ENCODE measurements at regions not wholly inside any gene's neighbourhood (a gene's known extent, or its start where the extent isn't known, plus 50 kb on each side); places are given as distances from the start of the nearest gene placed in this dataset.

DNA sequence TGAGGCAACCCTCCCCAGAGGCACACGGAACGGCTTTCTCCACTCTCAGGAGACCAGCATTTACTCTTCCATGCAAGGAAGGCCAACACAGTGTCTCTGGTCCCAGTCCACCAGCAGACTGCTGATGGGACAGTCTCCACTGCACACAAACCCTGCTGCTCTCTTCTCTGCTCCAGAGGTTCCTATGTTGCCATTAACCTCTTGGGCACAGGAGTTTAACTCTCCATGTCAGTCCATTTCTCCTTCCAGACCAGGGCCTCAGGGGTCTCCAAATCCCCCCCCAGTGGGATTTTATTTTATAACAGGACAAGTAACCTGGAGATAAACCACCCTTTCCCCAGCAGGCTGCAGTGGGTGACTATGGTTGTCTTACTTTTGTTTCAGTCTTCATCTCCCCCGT lies 452.5 kb downstream of the GADD45G start:
- TF ChIP-seq POLR2A (IDR thresholded peaks at IDR 0.05), result no peak
- TF ChIP-seq, protein P1, sequence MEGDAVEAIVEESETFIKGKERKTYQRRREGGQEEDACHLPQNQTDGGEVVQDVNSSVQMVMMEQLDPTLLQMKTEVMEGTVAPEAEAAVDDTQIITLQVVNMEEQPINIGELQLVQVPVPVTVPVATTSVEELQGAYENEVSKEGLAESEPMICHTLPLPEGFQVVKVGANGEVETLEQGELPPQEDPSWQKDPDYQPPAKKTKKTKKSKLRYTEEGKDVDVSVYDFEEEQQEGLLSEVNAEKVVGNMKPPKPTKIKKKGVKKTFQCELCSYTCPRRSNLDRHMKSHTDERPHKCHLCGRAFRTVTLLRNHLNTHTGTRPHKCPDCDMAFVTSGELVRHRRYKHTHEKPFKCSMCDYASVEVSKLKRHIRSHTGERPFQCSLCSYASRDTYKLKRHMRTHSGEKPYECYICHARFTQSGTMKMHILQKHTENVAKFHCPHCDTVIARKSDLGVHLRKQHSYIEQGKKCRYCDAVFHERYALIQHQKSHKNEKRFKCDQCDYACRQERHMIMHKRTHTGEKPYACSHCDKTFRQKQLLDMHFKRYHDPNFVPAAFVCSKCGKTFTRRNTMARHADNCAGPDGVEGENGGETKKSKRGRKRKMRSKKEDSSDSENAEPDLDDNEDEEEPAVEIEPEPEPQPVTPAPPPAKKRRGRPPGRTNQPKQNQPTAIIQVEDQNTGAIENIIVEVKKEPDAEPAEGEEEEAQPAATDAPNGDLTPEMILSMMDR (IDR thresholded peaks at IDR 0.05), result no peak
